ENCODE measurements at regions not wholly inside any gene's neighbourhood (a gene's known extent, or its start where the extent isn't known, plus 50 kb on each side); places are given as distances from the start of the nearest gene placed in this dataset.

DNA sequence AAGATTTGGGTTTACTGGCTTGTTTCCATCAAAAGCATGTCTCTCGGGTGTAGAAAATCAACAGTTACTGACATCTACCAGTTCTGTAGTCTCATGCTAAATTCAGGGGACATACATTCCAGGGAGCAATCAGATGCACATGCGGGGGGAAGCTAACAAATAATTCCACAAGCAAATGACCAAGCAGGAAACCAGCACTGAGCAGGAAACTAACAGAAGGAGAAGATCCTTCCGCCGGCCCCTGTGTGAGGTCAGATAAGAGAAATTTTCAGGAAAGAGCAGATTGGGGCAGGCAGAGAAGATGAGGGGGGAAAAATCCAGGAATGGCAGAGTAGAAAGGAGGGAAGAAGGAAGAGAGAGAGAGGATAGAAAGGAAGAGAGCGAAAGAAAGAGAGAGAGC lies 127.6 kb upstream of the TMCC3 start:
- no peak for DNase-seq

DNA sequence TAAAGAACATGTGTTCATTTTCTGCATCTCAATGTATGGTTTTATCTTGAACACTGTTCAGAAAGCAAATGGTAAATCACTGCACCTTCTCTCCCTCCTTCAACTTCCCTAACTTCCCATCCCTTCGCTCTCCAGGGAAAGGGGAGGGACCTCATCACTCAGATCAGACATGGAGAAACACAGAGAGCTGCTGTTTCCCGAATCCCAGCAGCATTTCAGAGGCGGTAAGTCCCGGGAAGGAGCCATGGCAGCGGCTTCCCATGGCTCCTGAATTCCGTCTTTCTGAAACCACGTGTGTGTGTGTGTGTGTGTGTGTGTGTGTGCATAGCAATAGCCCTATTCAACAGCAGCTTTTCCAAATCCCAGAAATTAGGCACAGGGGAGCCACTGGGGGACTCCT lies 125.4 kb upstream of the TMCC3 start:
- no peak for DNase-seq

DNA sequence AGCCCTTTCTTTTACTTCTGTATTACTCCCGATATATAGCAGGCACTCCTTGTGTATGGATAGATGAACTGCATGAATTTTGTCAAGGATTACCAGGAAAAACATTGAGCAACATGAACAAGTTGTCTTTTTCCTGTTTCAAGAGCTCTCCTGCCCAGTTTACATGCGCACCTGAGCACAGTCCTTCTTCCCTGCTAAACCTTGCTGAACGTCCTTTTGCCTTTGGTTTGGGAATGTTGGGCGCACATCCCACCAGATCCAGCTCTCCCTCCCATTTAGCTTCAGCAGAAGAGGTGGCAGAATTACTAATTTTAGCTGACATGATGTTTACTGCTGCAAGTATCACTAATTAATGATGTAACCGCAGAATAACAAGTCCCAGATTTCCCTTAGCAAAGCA lies 121.4 kb upstream of the TMCC3 start:
- no peak for DNase-seq

DNA sequence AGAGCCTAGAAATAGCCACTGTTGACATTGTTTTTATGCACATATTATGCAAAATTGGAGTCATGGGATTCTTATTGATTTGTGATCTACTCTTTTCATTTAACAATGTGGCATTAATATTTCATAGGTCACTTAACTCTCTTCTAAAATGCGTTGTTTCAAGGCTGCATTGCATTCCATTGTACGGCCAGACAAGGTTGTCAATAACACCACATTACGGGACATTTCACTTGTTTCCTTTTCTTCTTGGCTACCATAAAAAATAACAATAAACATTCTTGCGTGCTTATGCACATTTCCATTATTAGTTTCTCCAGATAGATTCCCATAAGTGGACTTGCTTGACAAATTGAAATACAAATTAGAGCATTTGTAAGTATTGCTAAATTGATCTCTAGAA lies 120.8 kb upstream of the TMCC3 start:
- no peak for DNase-seq

DNA sequence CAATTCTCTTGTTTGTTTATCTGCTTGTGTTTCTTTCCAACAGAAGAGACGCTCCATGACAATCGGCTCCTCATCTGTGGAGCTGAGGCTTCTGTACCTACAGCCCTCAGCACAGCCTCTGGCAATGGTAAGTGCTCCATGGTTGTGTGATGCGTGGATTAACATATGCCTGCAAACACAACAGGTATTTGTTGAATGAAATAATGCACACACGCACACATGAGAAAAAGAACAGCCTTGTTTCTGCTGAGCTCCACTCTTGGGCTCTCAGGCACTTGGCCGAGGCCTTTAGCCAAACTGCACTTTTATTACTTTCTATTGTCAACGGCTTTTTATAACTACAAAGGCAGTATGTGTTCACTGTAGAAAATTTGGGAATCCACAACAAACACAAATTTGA lies 120.4 kb upstream of the TMCC3 start:
- DNase-seq: no peak

DNA sequence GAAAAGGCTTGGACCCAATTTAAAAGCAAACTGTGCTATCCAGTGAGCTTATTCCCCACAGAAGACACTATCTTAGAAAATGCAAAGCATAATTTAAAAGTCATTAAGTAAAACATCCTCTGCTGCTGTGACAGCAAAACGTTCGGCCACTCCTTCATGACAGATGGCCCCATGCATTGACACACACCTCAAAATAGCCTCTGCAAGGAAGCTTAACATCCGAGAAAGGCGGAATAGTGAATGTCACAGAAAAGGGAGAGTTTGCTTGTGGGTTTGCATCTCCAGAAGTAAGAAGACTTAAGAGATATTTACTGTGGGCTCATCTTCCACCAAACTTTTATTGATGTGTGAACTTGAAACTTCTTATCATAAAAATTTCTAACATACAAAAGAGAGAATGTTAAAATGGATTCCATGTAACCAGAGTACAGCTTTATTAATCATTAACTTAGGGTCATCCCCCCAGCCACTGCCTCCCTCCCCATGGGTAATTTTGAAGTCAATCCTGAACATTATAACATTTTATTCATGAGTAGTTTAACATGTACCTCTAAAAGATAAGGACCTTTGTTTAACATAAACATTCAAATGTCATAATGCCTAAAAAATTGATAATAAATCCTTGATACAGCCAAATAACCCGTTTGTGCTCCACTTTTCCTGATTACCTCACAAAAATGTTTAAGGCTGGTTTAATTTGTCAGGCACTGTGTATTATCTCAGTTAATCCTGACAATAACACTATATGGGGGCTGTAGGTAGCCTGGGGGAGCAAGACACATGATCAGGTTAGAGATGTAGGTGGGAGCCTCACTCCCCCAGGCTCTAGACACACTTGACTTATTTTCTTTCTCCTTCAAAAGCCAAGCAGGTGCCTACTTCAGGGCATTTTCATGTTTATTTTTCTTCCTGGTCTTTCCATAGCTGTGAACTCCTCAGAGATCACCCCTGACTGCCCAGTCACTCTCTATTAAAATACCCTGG lies 119.7 kb upstream of the TMCC3 start:
- no peak for DNase-seq

DNA sequence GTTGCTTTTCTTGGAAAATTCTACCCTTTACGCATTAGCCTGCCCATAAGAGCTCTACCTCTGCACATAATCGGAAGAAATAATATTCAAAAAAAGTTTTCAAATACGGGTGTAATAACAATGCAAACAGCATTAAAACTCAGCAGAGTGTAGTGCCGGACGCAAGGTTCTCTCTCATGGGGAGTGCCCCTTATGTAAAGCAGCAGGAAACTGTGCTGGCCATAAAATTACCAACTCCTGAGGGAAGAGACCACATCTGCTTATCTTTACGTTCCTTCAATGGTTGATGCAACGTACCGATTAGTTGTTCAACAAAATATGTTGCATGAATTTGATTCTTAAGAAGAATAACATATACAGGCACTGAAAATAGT lies 118.7 kb upstream of the TMCC3 start:
- no peak for DNase-seq

DNA sequence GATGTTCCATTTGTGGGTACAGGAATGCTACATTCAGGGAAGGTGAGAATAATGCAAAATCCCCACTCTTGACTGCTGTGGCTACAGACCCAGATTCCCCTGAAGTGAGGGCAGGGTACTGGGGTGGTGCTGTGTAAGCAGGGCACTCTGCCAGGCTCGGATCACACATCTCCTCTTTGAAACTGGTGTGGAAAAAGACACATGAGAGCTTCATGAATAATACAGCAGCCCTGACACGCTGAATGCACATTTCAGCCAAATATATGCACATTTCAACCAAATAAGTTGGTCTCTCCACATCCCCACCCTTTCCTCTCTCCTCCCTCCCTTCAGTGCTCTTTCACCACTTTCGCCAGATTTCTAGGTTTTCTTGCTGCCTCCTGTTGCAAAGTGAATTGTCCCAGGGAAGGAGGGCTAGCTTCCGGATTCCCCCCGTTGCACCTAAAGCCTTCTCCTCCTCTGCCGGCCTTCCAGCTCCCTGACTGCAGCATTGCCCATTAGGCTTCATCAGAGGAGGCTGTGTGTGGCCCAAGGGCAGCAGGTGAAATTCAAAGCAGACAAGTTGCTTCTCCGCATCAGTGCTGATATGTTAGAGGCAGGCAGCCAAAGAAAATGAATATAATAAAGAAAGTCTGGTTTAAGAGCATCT lies 118.2 kb upstream of the TMCC3 start:
- DNase-seq: no peak

DNA sequence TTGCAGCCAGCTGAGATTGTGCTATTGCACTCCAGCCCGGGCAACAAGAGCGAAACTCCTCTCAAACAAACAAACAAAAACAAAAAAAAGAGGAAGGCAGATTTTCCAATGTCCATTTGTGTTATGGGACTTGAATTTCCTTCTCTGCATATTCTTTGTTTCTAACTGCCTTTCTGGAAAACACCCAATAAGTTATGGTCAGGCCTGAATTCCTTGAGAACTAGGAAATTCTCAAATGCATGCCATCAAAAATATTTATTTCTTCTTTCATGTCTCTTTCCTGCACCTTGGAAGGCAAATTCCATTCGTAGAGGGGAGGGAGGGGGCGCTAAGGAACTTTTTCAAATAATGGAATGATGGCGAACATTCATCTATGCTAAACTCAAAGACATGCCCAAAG lies 117.6 kb upstream of the TMCC3 start:
- no peak for DNase-seq

DNA sequence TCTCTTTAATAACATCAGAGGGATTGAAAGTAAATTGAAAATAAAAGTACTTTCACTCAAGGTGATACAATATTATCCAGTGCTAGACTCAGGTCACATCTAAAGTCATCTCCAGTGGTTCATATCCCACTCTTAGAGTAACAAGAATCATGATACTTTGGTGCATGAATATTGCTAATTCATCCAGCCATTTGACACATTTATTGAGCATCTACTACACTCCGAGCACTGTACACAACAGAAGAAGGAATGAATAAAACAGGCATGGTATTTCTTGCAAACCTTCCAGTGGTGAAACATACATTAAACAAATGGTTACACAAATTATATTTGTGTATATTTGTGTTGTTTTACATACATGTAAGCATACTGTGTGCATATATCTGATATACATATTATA lies 116.0 kb upstream of the TMCC3 start:
- no peak for DNase-seq

DNA sequence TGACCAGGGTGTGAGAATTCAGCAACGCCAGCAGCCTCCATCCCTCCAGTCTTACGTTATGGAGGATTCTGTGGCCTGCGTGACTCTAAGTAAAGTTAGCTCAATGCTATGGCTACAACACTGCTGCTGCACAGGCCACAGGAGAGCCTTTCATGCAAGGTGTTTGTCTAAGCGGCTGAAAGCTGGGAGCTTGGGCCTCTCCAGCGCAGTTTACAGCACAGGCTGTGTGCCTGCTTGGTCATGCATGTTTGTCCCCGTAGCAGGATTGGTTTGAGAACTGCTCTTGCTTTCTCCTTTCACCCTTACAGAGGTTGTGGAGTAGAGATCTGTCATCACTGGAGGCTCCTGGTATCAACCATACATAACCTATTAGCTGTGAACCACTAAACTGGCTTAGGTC lies 113.1 kb upstream of the TMCC3 start:
- no peak for DNase-seq

DNA sequence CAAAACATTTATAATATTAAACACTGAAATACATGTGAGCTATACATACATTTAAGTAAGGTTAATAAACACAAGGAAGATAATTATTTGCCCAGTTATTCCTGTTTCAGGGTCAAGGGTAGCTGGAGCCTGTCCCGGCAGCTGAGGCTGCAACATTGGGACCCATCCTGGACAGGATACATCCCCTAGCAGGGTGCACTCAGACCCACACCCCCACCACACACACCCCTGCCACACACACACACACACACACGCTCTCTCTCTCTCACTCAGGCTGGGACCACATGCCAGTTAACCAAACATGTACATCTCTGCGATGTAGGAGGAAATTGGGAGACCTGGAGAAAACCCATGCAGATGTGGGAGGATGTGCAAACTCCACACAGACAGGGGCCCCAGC lies 112.6 kb upstream of the TMCC3 start:
- no peak for DNase-seq

DNA sequence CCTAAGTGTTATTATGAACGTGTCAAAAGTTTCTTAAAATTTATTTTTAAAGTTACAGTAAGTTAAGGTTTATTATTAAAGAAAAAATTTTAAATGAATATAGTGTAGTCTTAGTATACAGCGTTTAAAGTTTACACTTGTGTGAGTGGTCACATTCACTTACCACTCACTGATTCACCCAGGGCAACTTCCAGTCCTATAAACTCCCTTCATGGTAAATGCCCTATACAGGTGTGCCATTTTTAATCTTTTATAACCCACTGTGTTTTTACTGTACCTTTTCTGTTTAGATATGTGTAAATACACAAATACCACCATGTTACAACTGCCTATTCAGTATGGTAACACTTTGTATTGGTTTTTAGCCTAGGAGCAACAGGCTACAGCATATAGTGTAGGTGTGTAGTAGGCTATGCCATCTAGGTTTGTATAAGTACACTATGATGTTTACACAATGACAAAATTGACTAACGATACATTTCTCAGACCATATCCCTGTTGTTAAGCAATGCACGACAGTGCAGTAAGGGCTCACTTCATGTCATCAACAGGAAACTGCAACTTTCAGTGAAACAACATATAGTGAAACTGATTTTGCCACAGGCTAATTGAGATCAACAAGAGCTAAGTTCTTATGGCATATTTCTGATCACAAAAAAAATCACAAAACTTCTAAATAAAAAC lies 112.0 kb upstream of the TMCC3 start:
- DNase-seq: no peak

DNA sequence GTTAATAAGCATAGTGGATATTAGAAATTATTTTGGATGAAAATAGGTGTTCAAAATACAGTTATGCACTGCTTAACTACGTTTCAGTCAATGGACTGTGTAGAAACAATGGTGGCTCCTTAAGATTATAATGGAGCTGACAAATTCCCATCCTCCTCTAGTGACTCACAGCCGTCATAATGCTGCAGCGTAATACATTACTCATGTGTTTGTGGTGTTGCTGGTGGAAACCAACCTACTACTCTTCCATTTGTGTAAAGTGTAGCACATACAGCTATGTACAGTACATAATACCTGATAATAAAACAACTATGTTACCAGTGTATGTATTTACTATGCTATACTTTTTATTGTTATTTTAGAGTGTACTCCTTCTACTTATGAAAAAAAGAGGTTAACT lies 111.2 kb upstream of the TMCC3 start:
- DNase-seq: peak; percentile 80

DNA sequence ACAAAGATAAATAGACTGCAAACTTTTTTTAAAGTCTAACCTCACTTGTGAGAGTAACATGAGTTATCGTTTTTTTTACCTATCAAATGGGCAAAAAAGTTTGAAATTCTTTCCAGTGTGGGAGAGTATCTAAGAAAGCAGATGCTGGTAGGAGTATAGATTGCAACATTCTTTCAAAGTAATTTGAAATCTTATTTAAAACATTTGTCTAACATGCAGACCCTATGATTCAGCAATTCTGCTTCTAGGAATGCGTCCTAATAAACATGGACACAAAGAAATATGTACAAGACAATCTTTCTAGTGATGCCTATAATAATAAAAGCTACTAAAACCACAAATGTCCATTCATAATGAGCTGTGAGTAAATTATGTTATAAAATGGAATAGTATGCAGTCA lies 110.4 kb upstream of the TMCC3 start:
- DNase-seq: no peak

DNA sequence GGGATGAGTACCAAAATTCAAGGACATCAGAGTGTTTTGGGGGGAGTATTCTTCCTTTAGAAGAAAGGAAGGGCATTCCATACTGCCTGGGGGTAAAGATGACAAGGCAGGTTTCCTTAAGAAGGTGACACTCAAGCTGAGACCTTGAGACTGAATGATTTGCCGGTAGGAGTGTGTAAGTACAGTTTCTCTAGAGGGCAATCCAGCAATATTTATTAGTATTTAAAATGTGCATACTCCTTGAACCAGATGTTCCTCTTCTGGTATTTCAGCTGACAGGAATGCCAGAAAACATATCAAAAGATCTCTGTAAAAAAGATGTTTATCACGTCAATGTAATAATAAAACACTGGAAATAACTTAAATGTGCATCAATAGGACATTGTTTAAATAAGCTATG lies 106.4 kb upstream of the TMCC3 start:
- DNase-seq: no peak

DNA sequence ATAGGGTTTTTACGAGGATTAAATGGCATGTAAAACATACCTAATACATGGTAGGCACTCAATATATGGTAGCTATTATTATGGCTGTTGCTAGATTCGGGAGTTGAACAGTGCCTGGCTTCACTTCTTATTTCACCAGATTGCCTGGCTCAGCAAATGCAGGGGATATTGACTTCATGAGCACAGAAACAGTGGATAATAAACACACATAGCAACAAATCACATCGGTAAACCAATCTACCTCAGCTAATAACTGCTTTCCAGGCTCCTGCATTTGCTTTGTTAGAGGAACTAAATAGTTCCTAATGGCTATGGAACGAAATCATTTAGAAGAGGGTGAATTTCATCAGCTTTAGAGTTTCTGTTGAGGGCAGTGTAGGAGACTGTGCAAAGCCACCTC lies 105.2 kb upstream of the TMCC3 start:
- no peak for DNase-seq

DNA sequence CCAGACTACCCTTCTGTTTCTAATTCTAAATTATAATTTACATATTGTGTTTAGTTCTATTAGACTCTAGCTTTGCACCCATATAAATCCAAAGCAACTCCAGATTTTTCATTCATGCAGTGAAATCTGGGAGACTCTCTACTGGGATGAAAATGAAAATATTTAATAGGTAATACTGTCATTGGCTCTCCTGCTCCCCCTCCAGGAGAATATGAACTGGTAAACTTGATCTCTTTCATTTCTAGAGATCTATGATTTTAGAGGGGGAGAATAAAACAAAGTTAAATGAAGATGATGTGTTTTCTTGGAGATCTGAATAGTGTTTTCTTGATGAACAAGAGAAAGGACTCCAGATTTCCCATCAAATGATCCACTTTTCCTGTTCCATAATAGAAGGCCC lies 104.3 kb upstream of the TMCC3 start:
- DNase-seq: no peak

DNA sequence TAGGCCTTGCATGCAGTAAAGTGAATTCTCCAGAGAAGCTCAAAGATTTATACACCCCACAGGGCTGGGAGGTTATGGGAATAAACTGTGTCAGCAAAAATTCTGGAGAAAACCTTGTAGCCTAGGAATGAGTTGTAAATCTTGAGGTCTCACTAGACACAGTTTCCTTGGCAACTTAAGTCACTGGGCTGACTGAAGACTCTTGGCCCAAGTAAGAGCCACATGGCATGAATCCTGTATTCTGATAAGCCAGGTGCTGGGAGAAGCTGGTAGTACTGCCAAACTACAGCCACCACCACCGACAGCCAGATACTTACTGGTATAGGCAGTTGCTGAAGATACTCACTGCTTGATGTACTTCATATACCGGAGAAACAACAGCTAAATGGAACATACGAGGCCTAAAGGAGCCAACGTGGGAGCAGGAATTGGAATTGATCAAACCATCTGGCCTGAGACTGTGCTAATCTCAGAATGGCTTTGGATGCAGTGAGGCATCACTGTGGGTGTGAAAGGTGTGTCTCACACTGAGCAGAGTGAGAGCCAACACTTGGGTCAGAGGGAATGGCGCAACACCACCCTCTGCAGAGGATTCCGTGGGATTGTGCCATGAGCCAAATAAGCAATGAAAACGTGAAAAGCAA lies 102.8 kb upstream of the TMCC3 start:
- no peak for DNase-seq

DNA sequence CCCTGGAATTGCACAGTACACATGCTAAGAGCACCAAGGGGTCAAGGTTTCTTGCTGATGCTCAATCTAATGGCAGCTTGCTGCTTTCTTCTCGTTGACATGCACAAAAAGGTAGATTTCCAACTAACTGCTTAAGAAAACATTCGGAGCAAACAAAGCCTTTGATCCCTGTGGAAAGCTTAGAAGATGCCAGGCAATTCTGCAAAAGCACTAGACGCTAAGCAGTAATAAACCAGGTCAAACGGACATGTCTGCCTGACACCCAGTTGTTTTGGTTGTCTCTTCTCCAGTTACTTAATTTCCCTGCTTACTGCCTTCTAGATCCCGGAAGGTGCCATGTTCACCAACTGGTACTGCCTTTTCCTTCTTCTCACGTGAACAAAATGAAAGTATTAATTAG lies 100.5 kb upstream of the TMCC3 start:
- no peak for DNase-seq

DNA sequence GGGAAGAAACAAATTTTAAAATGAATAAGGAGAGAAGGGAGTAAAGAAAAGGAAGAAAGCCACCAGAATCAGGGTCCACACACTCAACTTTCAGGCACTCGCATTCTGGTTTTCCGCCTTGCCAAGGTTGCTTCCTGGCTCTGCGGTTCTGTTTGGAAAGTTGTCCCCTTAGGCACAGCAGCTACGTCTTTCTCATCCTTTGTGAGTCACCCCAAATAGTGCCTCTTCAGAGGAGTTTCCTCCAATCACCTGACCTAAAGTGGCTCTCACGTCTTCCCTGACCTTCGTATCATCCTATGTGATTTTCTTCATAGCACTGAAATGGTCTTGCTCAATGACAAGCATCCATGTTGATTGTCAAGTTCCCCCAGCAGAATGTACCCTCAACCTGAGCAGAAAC lies 99.5 kb upstream of the TMCC3 start:
- no peak for DNase-seq

DNA sequence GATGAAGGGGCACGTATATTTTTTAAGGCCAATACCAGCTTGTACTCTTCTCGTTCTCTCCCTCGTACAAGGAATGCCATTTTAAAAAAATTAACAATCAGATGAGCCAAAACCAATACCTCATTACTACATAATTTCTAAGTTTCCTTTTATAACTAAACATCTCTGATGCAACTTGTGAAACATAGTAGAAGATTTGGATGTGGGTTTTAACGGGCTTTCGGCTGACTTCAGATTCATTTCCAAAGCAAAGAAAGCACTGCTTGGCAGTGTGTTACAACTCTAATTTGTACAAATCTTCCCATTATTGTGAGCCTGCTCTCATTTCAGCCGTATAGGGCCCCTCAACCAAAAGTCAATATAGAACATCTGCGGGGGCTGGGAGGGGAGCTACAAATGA lies 99.1 kb upstream of the TMCC3 start:
- DNase-seq: no peak

DNA sequence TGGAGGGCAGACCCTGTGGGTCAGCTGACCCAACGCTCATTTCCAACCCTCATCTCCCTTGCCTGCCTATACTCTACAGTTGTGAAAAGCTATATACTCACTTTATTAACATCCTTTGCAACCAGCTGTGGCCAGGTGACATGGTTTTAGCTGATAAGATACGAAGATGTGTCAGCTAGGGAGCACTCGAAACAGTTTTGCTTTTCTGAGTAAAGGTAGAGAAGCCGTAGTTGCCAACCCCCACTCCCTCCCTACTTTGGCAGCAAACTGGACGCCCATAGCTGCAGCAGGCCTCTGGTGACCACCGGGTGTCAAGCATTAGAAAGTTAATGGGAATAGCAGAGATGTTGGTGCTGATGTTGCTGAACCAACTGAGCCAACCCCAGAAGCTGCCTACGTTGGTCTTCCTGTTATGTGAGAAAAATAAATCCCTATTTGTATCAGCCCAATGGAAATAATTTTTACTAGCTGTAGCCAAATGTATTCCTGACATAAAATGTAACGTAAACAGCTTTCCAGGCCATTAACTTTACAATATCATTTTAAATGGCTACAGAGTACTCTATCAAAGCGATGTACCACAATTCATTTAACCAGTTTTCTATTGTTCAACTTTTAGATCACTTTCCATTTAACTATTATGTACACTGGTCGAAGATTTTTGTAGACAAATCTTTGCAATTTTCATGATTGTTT lies 98.5 kb upstream of the TMCC3 start:
- DNase-seq: no peak

Data from amniotic stem cell (primary cell).